ENCODE measurements at regions not wholly inside any gene's neighbourhood (a gene's known extent, or its start where the extent isn't known, plus 50 kb on each side); places are given as distances from the start of the nearest gene placed in this dataset.

DNA sequence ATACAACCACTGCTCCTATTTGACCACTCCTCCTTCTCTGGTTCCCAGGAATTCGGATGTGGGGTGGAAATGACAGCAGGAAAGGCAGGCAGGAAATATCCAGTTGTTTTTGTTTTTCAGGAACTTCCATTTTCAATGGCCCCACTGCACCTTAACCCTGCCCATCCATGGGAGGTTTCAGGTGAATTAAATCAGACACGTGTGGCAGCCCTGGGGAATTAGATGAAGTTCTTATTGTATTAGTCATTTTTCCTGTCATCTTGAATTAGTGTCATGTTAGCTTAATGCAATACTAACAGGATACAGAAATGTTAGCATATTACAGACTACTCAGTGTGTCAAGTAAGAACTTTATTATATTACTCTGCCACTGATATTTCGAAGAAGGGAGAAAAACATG, 146.4 kb downstream of the CHD9NB start:
- TF ChIP-seq, protein P1, sequence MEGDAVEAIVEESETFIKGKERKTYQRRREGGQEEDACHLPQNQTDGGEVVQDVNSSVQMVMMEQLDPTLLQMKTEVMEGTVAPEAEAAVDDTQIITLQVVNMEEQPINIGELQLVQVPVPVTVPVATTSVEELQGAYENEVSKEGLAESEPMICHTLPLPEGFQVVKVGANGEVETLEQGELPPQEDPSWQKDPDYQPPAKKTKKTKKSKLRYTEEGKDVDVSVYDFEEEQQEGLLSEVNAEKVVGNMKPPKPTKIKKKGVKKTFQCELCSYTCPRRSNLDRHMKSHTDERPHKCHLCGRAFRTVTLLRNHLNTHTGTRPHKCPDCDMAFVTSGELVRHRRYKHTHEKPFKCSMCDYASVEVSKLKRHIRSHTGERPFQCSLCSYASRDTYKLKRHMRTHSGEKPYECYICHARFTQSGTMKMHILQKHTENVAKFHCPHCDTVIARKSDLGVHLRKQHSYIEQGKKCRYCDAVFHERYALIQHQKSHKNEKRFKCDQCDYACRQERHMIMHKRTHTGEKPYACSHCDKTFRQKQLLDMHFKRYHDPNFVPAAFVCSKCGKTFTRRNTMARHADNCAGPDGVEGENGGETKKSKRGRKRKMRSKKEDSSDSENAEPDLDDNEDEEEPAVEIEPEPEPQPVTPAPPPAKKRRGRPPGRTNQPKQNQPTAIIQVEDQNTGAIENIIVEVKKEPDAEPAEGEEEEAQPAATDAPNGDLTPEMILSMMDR (IDR thresholded peaks at IDR 0.05; ENCODE audit: low read length) = no peak
- TF ChIP-seq EZH2phosphoT487 (IDR thresholded peaks at IDR 0.05; ENCODE audit: low read length) (no peak), EZH2 (optimal IDR thresholded peaks at IDR 0.05; ENCODE audit: low read depth, low read length) (no peak)
